ENCODE measurements at regions not wholly inside any gene's neighbourhood (a gene's known extent, or its start where the extent isn't known, plus 50 kb on each side); places are given as distances from the start of the nearest gene placed in this dataset.

GRCh38 chr2:139876964-139877363, 1096.8 kb upstream of the NXPH2 start:
- TF ChIP-seq CTCF (IDR thresholded peaks at IDR 0.05) (no peak), EP300 (IDR thresholded peaks at IDR 0.05) (no peak)

Data from gastroesophageal sphincter (tissue), 3 donors.